IMR-90 (cell line): ENCODE measurements at regions not wholly inside any gene's neighbourhood (a gene's known extent, or its start where the extent isn't known, plus 50 kb on each side); places are given as distances from the start of the nearest gene placed in this dataset.

Experiments
- ATAC-seq: fragments of 200-7000 bp; cut with Tn5 transposase; 2 replicates; pipeline ENCODE4 v1.9.1; 2020; ENCODE audit warnings: low read depth, mild to moderate bottlenecking, moderate library complexity
- BruUV-seq: library from RNA; stranded (reverse); fragments of 400-500 nt; replicated peaks from 2 replicates; lab custom pipeline; 2021; lab: Mats Ljungman, UMichigan
- CTCF ChIA-PET: fragments of 300-600 bp; formaldehyde crosslinking; extraction: SDS; loops from one replicate; lab custom pipeline; 2021; ENCODE audit warnings: antibody characterized with exemption; lab: Yijun Ruan, JAX
- POLR2A ChIA-PET: fragments of 300-600 bp; sonication (Branson Sonifier 250); formaldehyde crosslinking; loops from one replicate; lab custom pipeline; 2022; ENCODE audit warnings: antibody characterized with exemption; ENCODE audit not compliant: unreplicated experiment; lab: Charles Lee
- DNase-seq: peaks from one replicate; pipeline ENCODE4 v3.0.0; 2013
- H2AFZ ChIP-seq: replicated peaks from 2 replicates; pipeline ENCODE3; 2013; ENCODE audit warnings: low read length, mild to moderate bottlenecking; ENCODE audit not compliant: poor library complexity
- H2AK5ac ChIP-seq: 2 replicates; pipeline ENCODE4 v1.6.1; 2013; ENCODE audit warnings: low read depth, low read length, inconsistent platforms
- H2AK9ac ChIP-seq: replicated peaks from 2 replicates; pipeline ENCODE3; 2013; ENCODE audit warnings: mild to moderate bottlenecking, low read depth, low read length, moderate library complexity; ENCODE audit not compliant: poor library complexity
- H2BK120ac ChIP-seq: 2 replicates; pipeline ENCODE4 v1.6.1; 2013; ENCODE audit warnings: low read depth, low read length, inconsistent platforms
- H2BK15ac ChIP-seq: 3 replicates; pipeline ENCODE4 v1.6.1; 2013; ENCODE audit warnings: low read depth, low read length, inconsistent platforms
- H2BK20ac ChIP-seq: 2 replicates; pipeline ENCODE4 v1.6.1; 2013; ENCODE audit warnings: low read depth, mild to moderate bottlenecking, inconsistent platforms, low read length, moderate library complexity
- H2BK5ac ChIP-seq: 2 replicates; pipeline ENCODE4 v1.6.1; 2013; ENCODE audit warnings: mild to moderate bottlenecking, low read depth, low read length, inconsistent platforms; ENCODE audit not compliant: poor library complexity, severe bottlenecking
- H3K14ac ChIP-seq: replicated peaks from 2 replicates; pipeline ENCODE4 v1.6.1; 2013; ENCODE audit warnings: low read depth, low read length, inconsistent platforms
- H3K18ac ChIP-seq: 2 replicates; pipeline ENCODE4 v1.6.1; 2013; ENCODE audit warnings: low read depth, low read length, control low read depth
- H3K23ac ChIP-seq: 2 replicates; pipeline ENCODE4 v1.6.1; 2013; ENCODE audit warnings: low read depth, low read length, inconsistent platforms
- H3K27ac ChIP-seq: 2 replicates; pipeline ENCODE4 v1.5.1; 2013; ENCODE audit warnings: mild to moderate bottlenecking, control low read depth, low read length; ENCODE audit not compliant: insufficient read depth
- H3K27me3 ChIP-seq: 2 replicates; pipeline ENCODE4 v1.6.1; 2013; ENCODE audit warnings: low read length; ENCODE audit not compliant: control insufficient read depth, insufficient read depth
- H3K36me3 ChIP-seq: 2 replicates; pipeline ENCODE4 v1.6.1; 2013; ENCODE audit warnings: low read length, mixed read lengths; ENCODE audit not compliant: control insufficient read depth, insufficient read depth
- H3K4ac ChIP-seq: 2 replicates; pipeline ENCODE4 v1.6.1; 2013; ENCODE audit warnings: low read depth, low read length, inconsistent platforms
- H3K4me1 ChIP-seq: 2 replicates; pipeline ENCODE4 v1.6.1; 2013; ENCODE audit warnings: low read length, mixed read lengths; ENCODE audit not compliant: control insufficient read depth, insufficient read depth
- H3K4me2 ChIP-seq: 2 replicates; pipeline ENCODE4 v1.6.1; 2013; ENCODE audit warnings: low read depth, mild to moderate bottlenecking, control low read depth, low read length, moderate library complexity
- H3K4me3 ChIP-seq: 2 replicates; pipeline ENCODE4 v1.5.1; 2013; ENCODE audit warnings: low read depth, mild to moderate bottlenecking, control low read depth, low read length, moderate library complexity; ENCODE audit not compliant: insufficient read depth
- H3K56ac ChIP-seq: 2 replicates; pipeline ENCODE4 v1.6.1; 2013; ENCODE audit warnings: low read length, inconsistent platforms; ENCODE audit not compliant: insufficient read depth; ENCODE audit errors: extremely low read depth
- H3K79me1 ChIP-seq, 2 experiments: 2 replicates each; pipeline ENCODE4 v1.6.1; 2013; ENCODE audit warnings: low read length in 2 of 2, inconsistent platforms in 1 of 2, low read depth in 1 of 2
- H3K9ac ChIP-seq: 2 replicates; pipeline ENCODE4 v1.6.1; 2013; ENCODE audit warnings: low read depth, low read length, control low read depth
- H3K9me1 ChIP-seq: 2 replicates; pipeline ENCODE4 v1.6.1; 2013; ENCODE audit warnings: low read length, inconsistent platforms; ENCODE audit not compliant: insufficient read depth
- H3K9me3 ChIP-seq: 2 replicates; pipeline ENCODE4 v1.6.1; 2013; ENCODE audit warnings: low read length; ENCODE audit not compliant: control insufficient read depth, insufficient read depth
- H4K20me1 ChIP-seq: 2 replicates; pipeline ENCODE4 v1.6.1; 2013; ENCODE audit warnings: low read length, inconsistent platforms; ENCODE audit not compliant: insufficient read depth
- H4K5ac ChIP-seq: 2 replicates; pipeline ENCODE4 v1.6.1; 2013; ENCODE audit warnings: mild to moderate bottlenecking, low read depth, low read length, control low read depth
- H4K8ac ChIP-seq, 2 experiments: 2 replicates each; pipeline ENCODE4 v1.6.1; 2013; ENCODE audit warnings: low read depth in 2 of 2, low read length in 2 of 2, control low read depth in 1 of 2, inconsistent platforms in 1 of 2
- H4K91ac ChIP-seq: 2 replicates; pipeline ENCODE4 v1.6.1; 2013; ENCODE audit warnings: low read depth, low read length, inconsistent platforms; ENCODE audit not compliant: insufficient read depth
- BHLHE40 ChIP-seq: fragments of 150-350 bp; IDR thresholded peaks from 2 replicates; pipeline ENCODE4 v1.6.1; 2016; ENCODE audit warnings: mild to moderate bottlenecking, low read depth, low read length
- CEBPB ChIP-seq: IDR thresholded peaks from 2 replicates; pipeline ENCODE4 v1.6.1; 2012; ENCODE audit warnings: low read depth, low read length, improper control_type of control experiment
- CHD1 ChIP-seq: IDR thresholded peaks from 2 replicates; pipeline ENCODE4 v1.6.1; 2012; ENCODE audit warnings: low read depth, low read length, improper control_type of control experiment
- CTCF ChIP-seq: conservative IDR thresholded peaks from 2 replicates; pipeline ENCODE4 v1.5.1; 2012; ENCODE audit warnings: mild to moderate bottlenecking, low read depth, low read length, improper control_type of control experiment
- ELK1 ChIP-seq: fragments of 150-350 bp; IDR thresholded peaks from 2 replicates; pipeline ENCODE4 v1.6.1; 2016; ENCODE audit warnings: low read depth, mild to moderate bottlenecking, low read length, moderate library complexity, borderline replicate concordance
- FOS ChIP-seq: fragments of 150-350 bp; IDR thresholded peaks from 2 replicates; pipeline ENCODE4 v1.6.1; 2016; ENCODE audit warnings: low read depth, low read length
- MAFK ChIP-seq: IDR thresholded peaks from 2 replicates; pipeline ENCODE4 v1.6.1; 2012; ENCODE audit warnings: low read depth, low read length, improper control_type of control experiment
- MAZ ChIP-seq: IDR thresholded peaks from 2 replicates; pipeline ENCODE4 v1.6.1; 2012; ENCODE audit warnings: low read depth, mild to moderate bottlenecking, low read length, improper control_type of control experiment, moderate library complexity, borderline replicate concordance
- MXI1 ChIP-seq: IDR thresholded peaks from 2 replicates; pipeline ENCODE4 v1.6.1; 2012; ENCODE audit warnings: low read depth, mild to moderate bottlenecking, low read length, moderate library complexity, borderline replicate concordance
- NFE2L2 ChIP-seq: fragments of 150-350 bp; IDR thresholded peaks from 2 replicates; pipeline ENCODE4 v1.6.1; 2016; ENCODE audit warnings: low read depth, mild to moderate bottlenecking, low read length
- POLR2A ChIP-seq: IDR thresholded peaks from 2 replicates; pipeline ENCODE4 v1.6.1; 2012; ENCODE audit warnings: mild to moderate bottlenecking, low read depth, low read length
- RAD21 ChIP-seq: IDR thresholded peaks from 2 replicates; pipeline ENCODE4 v1.6.1; 2012; ENCODE audit warnings: low read length, improper control_type of control experiment
- RCOR1 ChIP-seq: IDR thresholded peaks from 2 replicates; pipeline ENCODE4 v1.6.1; 2012; ENCODE audit warnings: mild to moderate bottlenecking, low read length, improper control_type of control experiment; ENCODE audit not compliant: insufficient replicate concordance
- RFX5 ChIP-seq: IDR thresholded peaks from 2 replicates; pipeline ENCODE4 v1.8.0; 2012; ENCODE audit warnings: low read depth, mild to moderate bottlenecking, low read length, moderate library complexity
- SMC3 ChIP-seq: fragments of 150-350 bp; IDR thresholded peaks from 2 replicates; pipeline ENCODE4 v1.6.1; 2016; ENCODE audit warnings: low read depth, mild to moderate bottlenecking, antibody characterized with exemption, low read length, moderate library complexity
- USF2 ChIP-seq: fragments of 150-350 bp; IDR thresholded peaks from 2 replicates; pipeline ENCODE4 v1.6.1; 2017; ENCODE audit warnings: mild to moderate bottlenecking, antibody characterized with exemption, low read length, low read depth
- WGBS, 2 experiments: methylation state at CpG; one replicate each; pipeline versions ENCODE4 v1.1.5 to v1.1.7; 2013; ENCODE audit warnings: missing lambda C conversion rate in 2 of 2; ENCODE audit not compliant: insufficient read length in 1 of 2; ENCODE audit errors: extremely low coverage in 2 of 2; 5-methylcytosine and 5-hydroxymethylcytosine counted together
- dilution Hi-C: fragments of 300-500 bp; cut with HindIII; formaldehyde crosslinking; loops from one replicate; pipeline ENCODE4 v1.14.3; 2018; ENCODE audit warnings: low sequenced_read_pairs; ENCODE audit not compliant: unreplicated experiment
- in situ Hi-C: fragments of 300-500 bp; cut with MboI; formaldehyde crosslinking; loops from 3 replicates; pipeline ENCODE4 v1.14.3; 2019; ENCODE audit warnings: low sequenced_read_pairs, inconsistent platforms, mixed read lengths
- intact Hi-C: fragments of 100-400 bp; cut with micrococcal nuclease; formaldehyde crosslinking; loops from 2 replicates; pipeline ENCODE4 v1.10.0; 2022

GRCh38 chr3:176896165-176896564 is 301.1 kb downstream of the TBL1XR1 start:
- intact Hi-C loops = no loop called here
- no peak overlapping the region for H3K4ac ChIP-seq
- ATAC-seq (no peak), DNase-seq (no peak)
- 94% methylated on average over 2 of the region's 3 CpGs; no CpG with 5 or more reads in 1 of the 2 experiments for WGBS, 2 experiments
- H2AK9ac ChIP-seq = no peak overlapping the region
- H2BK15ac ChIP-seq = no peak overlapping the region
- H2AFZ ChIP-seq = no peak overlapping the region
- H3K27me3 ChIP-seq = peaks cover 3% of the 10 kb centered on the region; the same call in 1 of the 2 replicates
- H3K9me1 ChIP-seq = no peaks in the 10 kb centered on the region
- no peak overlapping the region for H2BK5ac ChIP-seq
- POLR2A ChIA-PET = no interaction called here
- H4K20me1 ChIP-seq = no peaks in the 10 kb centered on the region
- H2BK120ac ChIP-seq = no peak overlapping the region
- no peak overlapping the region for H2AK5ac ChIP-seq
- in situ Hi-C loops = no loop called here
- H2BK20ac ChIP-seq = no peak overlapping the region
- no peak overlapping the region for H3K18ac ChIP-seq
- no peak overlapping the region for H3K23ac ChIP-seq
- CTCF ChIA-PET = no interaction called here
- no peaks in the 10 kb centered on the region for H3K36me3 ChIP-seq
- no peak overlapping the region for H4K91ac ChIP-seq
- no peak overlapping the region for H3K14ac ChIP-seq
- no peaks in the 10 kb centered on the region for H3K79me1 ChIP-seq
- BruUV-seq = no TSS peak
- H3K9ac ChIP-seq = no peak overlapping the region
- no peak overlapping the region for H3K4me2 ChIP-seq
- H3K4me1 ChIP-seq = no peaks in the 10 kb centered on the region
- TF ChIP-seq USF2 = no peak
- TF ChIP-seq SMC3 = no peak
- no peak for TF ChIP-seq RCOR1
- TF ChIP-seq POLR2A = no peak
- TF ChIP-seq FOS = no peak
- TF ChIP-seq CEBPB = no peak
- no peak for TF ChIP-seq MAZ
- no peak for TF ChIP-seq CHD1
- no peak for TF ChIP-seq ELK1
- TF ChIP-seq MAFK = no peak
- TF ChIP-seq MXI1 = no peak
- TF ChIP-seq BHLHE40 = no peak
- no peak for TF ChIP-seq CTCF
- no peak for TF ChIP-seq RFX5
- no peak for TF ChIP-seq NFE2L2
- no peak for TF ChIP-seq RAD21
- H3K9me3 ChIP-seq = no peaks in the 10 kb centered on the region
- H4K5ac ChIP-seq = no peak overlapping the region
- dilution Hi-C loops = no loop called here
- H3K4me3 ChIP-seq = no peak overlapping the region
- no peak overlapping the region for H3K56ac ChIP-seq
- H3K27ac ChIP-seq = no peak overlapping the region
- H4K8ac ChIP-seq = no peak overlapping the region
